BLaER1 treated with 17β-estradiol and CSF1 and Interleukin-3, amounts not matched to agents 10 nM and 100 nM (cell line): ENCODE measurements at regions not wholly inside any gene's neighbourhood (a gene's known extent, or its start where the extent isn't known, plus 50 kb on each side); places are given as distances from the start of the nearest gene placed in this dataset.

ENCODE experiments used
- H3K27ac ChIP-seq, 11 experiments: shearing (Covaris generic); formaldehyde crosslinking; 2 replicates each; pipeline ENCODE4 v1.8.1; 2022
- H3K27me3 ChIP-seq, 11 experiments: shearing (Covaris generic); formaldehyde crosslinking; 2 replicates each; pipeline ENCODE4 v1.8.1; 2022
- H3K36me3 ChIP-seq, 11 experiments: shearing (Covaris generic); formaldehyde crosslinking; 2 replicates each; pipeline ENCODE4 v1.8.1; 2022
- H3K4me1 ChIP-seq, 10 experiments: shearing (Covaris generic); formaldehyde crosslinking; 2 replicates each; pipeline ENCODE4 v1.8.1; 2022
- H3K4me2 ChIP-seq, 11 experiments: shearing (Covaris generic); formaldehyde crosslinking; 2 replicates each; pipeline ENCODE4 v1.8.1; 2022
- H3K4me3 ChIP-seq, 10 experiments: shearing (Covaris generic); formaldehyde crosslinking; 2 replicates each; pipeline ENCODE4 v1.8.1; 2022
- H3K9ac ChIP-seq, 11 experiments: shearing (Covaris generic); formaldehyde crosslinking; 2 replicates each; pipeline ENCODE4 v1.8.1; 2022
- H3K9me3 ChIP-seq, 11 experiments: shearing (Covaris generic); formaldehyde crosslinking; replicated peaks in 1 of 11; 2 replicates each; pipeline ENCODE4 v1.8.1; 2022
- H4K20me1 ChIP-seq, 11 experiments: shearing (Covaris generic); formaldehyde crosslinking; 2 replicates each; pipeline ENCODE4 v1.8.1; 2022
- Cebpa-rat ChIP-seq, 11 experiments: shearing (Covaris generic); IDR thresholded peaks; 2 replicates each; pipeline ENCODE4 v1.8.1; 2022

DNA sequence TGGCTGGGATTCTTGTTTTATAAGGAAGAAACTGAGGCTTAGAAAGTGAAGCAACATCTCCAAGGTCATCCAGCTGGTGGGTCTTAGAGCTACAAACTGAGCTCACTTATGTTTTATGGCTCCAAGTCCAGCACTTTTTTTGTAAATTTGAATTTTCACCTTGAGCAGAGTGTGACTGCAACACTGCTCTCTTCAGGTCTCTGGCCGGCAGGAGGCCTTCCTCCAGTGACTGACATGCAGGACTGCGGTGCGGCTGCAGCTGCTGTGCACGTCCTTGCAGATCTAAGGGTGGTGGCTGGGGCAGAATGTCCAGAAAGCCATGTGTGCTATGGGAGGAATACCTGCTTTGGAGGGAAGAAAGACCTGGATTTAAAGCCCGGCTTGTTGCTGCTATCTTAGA lies 284.2 kb upstream of the POU3F1 start:
- H3K27me3 ChIP-seq: no peaks in the 10 kb centered on the region; a peak in 1 of 22 replicates
- no peak overlapping the region for H3K4me2 ChIP-seq
- TF ChIP-seq Cebpa-rat (IDR thresholded peaks at IDR 0.05): no peak
- no peak overlapping the region for H3K27ac ChIP-seq
- no peak overlapping the region for H3K9ac ChIP-seq
- H4K20me1 ChIP-seq: no peaks in the 10 kb centered on the region
- no peak overlapping the region for H3K4me3 ChIP-seq
- H3K9me3 ChIP-seq: peaks cover 0 to 4% (median 0%) of the 10 kb centered on the region in 11 experiments; a peak in 1 of 22 replicates
- H3K4me1 ChIP-seq: peaks cover 0 to 63% (median 39%) of the 10 kb centered on the region in 10 experiments; a peak in 18 of 20 replicates
- H3K36me3 ChIP-seq: no peaks in the 10 kb centered on the region

- peaks cover 0 to 51% (median 27%) of the 10 kb centered on the region in 10 experiments; a peak in 17 of 20 replicates for H3K4me1 ChIP-seq
- no peak overlapping the region for H3K27ac ChIP-seq
- H3K9me3 ChIP-seq: peaks cover 0 to 5% (median 0%) of the 10 kb centered on the region in 11 experiments; a peak in 2 of 22 replicates
- no peaks in the 10 kb centered on the region for H3K36me3 ChIP-seq
- no peak overlapping the region for H3K4me2 ChIP-seq
- TF ChIP-seq Cebpa-rat (IDR thresholded peaks at IDR 0.05): no peak
- H4K20me1 ChIP-seq: no peaks in the 10 kb centered on the region
- H3K9ac ChIP-seq: no peak overlapping the region
- H3K4me3 ChIP-seq: no peak overlapping the region
- H3K27me3 ChIP-seq: no peaks in the 10 kb centered on the region; a peak in 1 of 22 replicates
Observed at GRCh38 chr1:38329644-38330043, 283.1 kb upstream of the POU3F1 start.

DNA sequence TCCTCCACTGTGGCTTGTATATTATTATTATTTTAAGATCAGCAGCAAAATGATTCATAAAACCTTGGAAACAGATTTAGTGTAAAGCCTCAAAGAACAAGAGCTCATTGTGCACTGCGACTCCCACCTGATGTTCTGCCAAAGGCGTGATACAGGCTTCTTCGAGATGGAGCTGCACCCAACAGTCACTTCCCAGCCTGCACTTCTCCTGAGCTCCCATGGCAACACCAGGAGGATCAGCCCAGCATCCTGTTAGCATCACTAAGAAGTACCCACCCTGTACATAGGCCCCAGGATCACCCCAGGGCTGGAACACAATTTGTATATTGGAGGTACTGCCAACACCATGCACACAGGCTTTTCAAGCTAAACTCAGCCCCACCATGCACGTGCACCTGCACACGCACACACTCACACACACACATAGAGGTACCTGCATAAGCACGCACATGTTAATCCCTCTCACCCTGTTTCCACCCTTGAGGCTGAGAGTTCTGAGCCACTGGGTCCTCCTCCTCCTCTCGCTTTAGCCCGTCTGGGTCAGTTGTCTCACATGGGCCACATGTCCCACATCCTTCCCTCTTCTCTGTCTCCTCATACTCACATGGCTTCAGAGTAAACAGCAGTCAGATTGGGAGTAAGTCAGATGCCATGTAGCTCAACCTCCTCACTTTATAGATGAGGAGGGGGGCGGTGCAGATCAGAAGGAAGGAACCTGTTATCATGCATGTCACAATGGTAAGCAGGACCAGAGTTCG lies 281.9 kb upstream of the POU3F1 start:
- H4K20me1 ChIP-seq: no peaks in the 10 kb centered on the region
- H3K4me3 ChIP-seq: no peak overlapping the region
- H3K9ac ChIP-seq: no peak overlapping the region
- no peaks in the 10 kb centered on the region for H3K36me3 ChIP-seq
- no peak for TF ChIP-seq Cebpa-rat (IDR thresholded peaks at IDR 0.05)
- peak overlapping the region in 2 of 11 experiments; percentile 10 to 48; a peak in 4 of 22 replicates for H3K4me2 ChIP-seq
- H3K27ac ChIP-seq: no peak overlapping the region
- H3K4me1 ChIP-seq: peaks cover 0 to 39% (median 15%) of the 10 kb centered on the region in 10 experiments; a peak in 15 of 20 replicates
- peaks cover 0 to 5% (median 0%) of the 10 kb centered on the region in 11 experiments; a peak in 2 of 22 replicates for H3K9me3 ChIP-seq
- H3K27me3 ChIP-seq: no peaks in the 10 kb centered on the region

DNA sequence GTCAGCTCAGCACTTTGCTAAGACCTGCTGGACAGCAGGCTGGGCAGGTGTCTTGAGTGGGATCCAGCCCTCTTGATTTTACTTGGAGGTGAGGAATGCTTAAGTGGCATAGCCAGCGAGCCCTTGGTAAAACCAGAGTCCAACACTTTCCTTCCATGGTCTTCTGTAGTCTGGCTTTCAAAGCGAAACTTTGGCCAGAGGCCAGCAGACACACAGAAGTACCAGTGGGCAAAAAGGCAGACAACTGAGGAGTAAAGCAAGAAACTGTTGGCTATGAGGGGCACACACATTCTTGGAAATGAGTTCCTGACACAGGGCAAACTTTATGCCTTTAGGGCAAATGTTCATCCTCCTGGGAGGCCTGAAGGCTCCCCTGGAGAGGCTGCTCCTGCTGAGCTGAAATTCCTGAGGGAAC lies 281.0 kb upstream of the POU3F1 start:
- H3K9me3 ChIP-seq: peaks cover 0 to 5% (median 0%) of the 10 kb centered on the region in 11 experiments; a peak in 1 of 22 replicates
- H4K20me1 ChIP-seq: no peaks in the 10 kb centered on the region
- no peak for TF ChIP-seq Cebpa-rat (IDR thresholded peaks at IDR 0.05)
- H3K36me3 ChIP-seq: no peaks in the 10 kb centered on the region
- H3K9ac ChIP-seq: no peak overlapping the region
- H3K4me3 ChIP-seq: no peak overlapping the region
- peaks cover 0 to 30% (median 6%) of the 10 kb centered on the region in 10 experiments; a peak in 11 of 20 replicates for H3K4me1 ChIP-seq
- peak overlapping the region in 2 of 11 experiments; percentile 10 to 35; a peak in 3 of 22 replicates for H3K4me2 ChIP-seq
- no peak overlapping the region for H3K27ac ChIP-seq
- no peaks in the 10 kb centered on the region for H3K27me3 ChIP-seq

DNA sequence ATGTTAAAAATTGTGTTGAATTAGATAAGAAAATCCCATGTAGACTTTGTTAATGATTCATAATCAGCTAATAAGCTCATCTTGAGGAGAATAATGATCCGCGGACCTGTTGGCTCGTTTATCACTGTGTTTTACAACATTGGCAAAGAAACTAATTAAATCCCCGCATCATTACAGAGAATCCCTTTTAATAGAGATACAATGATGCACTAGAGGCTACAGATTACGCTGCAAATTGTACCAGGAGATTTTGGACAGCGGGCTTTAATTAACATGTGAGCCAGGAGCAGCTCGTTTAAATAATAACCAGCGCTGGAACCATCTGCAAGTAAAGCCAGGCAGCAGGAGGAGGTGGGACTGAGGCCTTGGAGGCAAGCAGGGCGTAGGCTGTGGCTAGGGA lies 280.3 kb upstream of the POU3F1 start:
- no peak for TF ChIP-seq Cebpa-rat (IDR thresholded peaks at IDR 0.05)
- Histone ChIP-seq H3K4me3 (no peak overlapping the region), H3K27me3 (no peaks in the 10 kb centered on the region), H3K36me3 (no peaks in the 10 kb centered on the region), H3K4me2 (no peak overlapping the region), H4K20me1 (no peaks in the 10 kb centered on the region), H3K9ac (no peak overlapping the region), H3K9me3 (peaks cover 0 to 5% (median 0%) of the 10 kb centered on the region in 11 experiments; a peak in 1 of 22 replicates), H3K27ac (no peak overlapping the region), H3K4me1 (peaks cover 0 to 23% (median under 1%) of the 10 kb centered on the region in 10 experiments; a peak in 7 of 20 replicates)

DNA sequence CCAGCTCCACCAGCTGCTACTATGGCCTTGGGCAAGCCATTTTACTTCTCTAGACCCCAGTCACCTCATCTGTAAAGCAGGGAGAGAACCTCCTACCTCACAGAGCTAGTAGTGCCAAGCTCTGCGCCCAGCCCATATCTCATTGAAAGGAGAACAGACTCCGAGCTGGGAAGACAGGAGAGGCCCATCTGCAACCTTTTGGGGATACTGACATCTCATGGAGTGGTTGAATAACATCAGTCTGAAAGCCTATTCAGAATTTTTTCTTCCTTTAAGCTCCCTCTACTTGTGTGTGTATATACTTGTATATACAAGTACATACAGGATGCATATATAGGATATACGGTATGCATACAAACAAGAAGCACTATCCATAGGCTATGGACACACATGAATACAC lies 279.5 kb upstream of the POU3F1 start:
- no peaks in the 10 kb centered on the region for H3K27me3 ChIP-seq
- TF ChIP-seq Cebpa-rat (IDR thresholded peaks at IDR 0.05): no peak
- no peaks in the 10 kb centered on the region for H4K20me1 ChIP-seq
- H3K27ac ChIP-seq: no peak overlapping the region
- H3K36me3 ChIP-seq: no peaks in the 10 kb centered on the region
- no peak overlapping the region for H3K9ac ChIP-seq
- no peak overlapping the region for H3K4me3 ChIP-seq
- peaks cover 0 to 18% (median 0%) of the 10 kb centered on the region in 10 experiments; a peak in 4 of 20 replicates for H3K4me1 ChIP-seq
- peaks cover 0 to 6% (median 0%) of the 10 kb centered on the region in 11 experiments; a peak in 1 of 22 replicates for H3K9me3 ChIP-seq
- H3K4me2 ChIP-seq: no peak overlapping the region

GRCh38 chr1:38312753-38313152 lies 266.2 kb upstream of the POU3F1 start:
- no peaks in the 10 kb centered on the region for H3K4me1 ChIP-seq
- H3K27ac ChIP-seq: no peak overlapping the region
- H4K20me1 ChIP-seq: no peaks in the 10 kb centered on the region
- no peak overlapping the region for H3K4me2 ChIP-seq
- no peaks in the 10 kb centered on the region for H3K36me3 ChIP-seq
- no peak overlapping the region for H3K4me3 ChIP-seq
- peaks cover 0 to 12% (median 5%) of the 10 kb centered on the region in 11 experiments; a peak in 7 of 22 replicates for H3K9me3 ChIP-seq
- no peaks in the 10 kb centered on the region for H3K27me3 ChIP-seq
- no peak for TF ChIP-seq Cebpa-rat (IDR thresholded peaks at IDR 0.05)
- no peak overlapping the region for H3K9ac ChIP-seq

GRCh38 chr1:38310079-38310478 lies 263.5 kb upstream of the POU3F1 start:
- no peaks in the 10 kb centered on the region for H3K36me3 ChIP-seq
- H3K4me2 ChIP-seq: no peak overlapping the region
- H3K27ac ChIP-seq: no peak overlapping the region
- no peaks in the 10 kb centered on the region for H4K20me1 ChIP-seq
- H3K9me3 ChIP-seq: peaks cover 0 to 12% (median 5%) of the 10 kb centered on the region in 11 experiments; a peak in 7 of 22 replicates
- H3K4me1 ChIP-seq: no peaks in the 10 kb centered on the region
- H3K9ac ChIP-seq: no peak overlapping the region
- no peak for TF ChIP-seq Cebpa-rat (IDR thresholded peaks at IDR 0.05)
- no peak overlapping the region for H3K4me3 ChIP-seq
- H3K27me3 ChIP-seq: no peaks in the 10 kb centered on the region

GRCh38 chr1:38308780-38309179 lies 262.2 kb upstream of the POU3F1 start:
- peaks cover 0 to 12% (median 5%) of the 10 kb centered on the region in 11 experiments; a peak in 7 of 22 replicates for H3K9me3 ChIP-seq
- no peaks in the 10 kb centered on the region for H3K4me1 ChIP-seq
- no peak overlapping the region for H3K4me3 ChIP-seq
- no peaks in the 10 kb centered on the region for H3K36me3 ChIP-seq
- TF ChIP-seq Cebpa-rat (IDR thresholded peaks at IDR 0.05): no peak
- no peak overlapping the region for H3K4me2 ChIP-seq
- no peak overlapping the region for H3K27ac ChIP-seq
- no peaks in the 10 kb centered on the region for H3K27me3 ChIP-seq
- no peaks in the 10 kb centered on the region for H4K20me1 ChIP-seq
- H3K9ac ChIP-seq: no peak overlapping the region
